ENCODE measurements at regions not wholly inside any gene's neighbourhood (a gene's known extent, or its start where the extent isn't known, plus 50 kb on each side); places are given as distances from the start of the nearest gene placed in this dataset.
"Not testable (repeated sequence)": the region's sequence is repeated elsewhere in the genome, so short reads cannot be mapped to it uniquely, and the experiment has no call there.

- TF ChIP-seq GATA1 (IDR thresholded peaks at IDR 0.05; ENCODE audit: low read depth, low read length) (no peak), POLR2A (IDR thresholded peaks at IDR 0.05; ENCODE audit: low read length) (no peak)
- no peak for DNase-seq
Measured at GRCh38 chr2:210730672-210731071, 174.3 kb downstream of the CPS1 start.

GRCh38 chr2:210746826-210747225 is 190.4 kb downstream of the CPS1 start:
- DNase-seq, result not testable (repeated sequence)

GRCh38 chr2:210752532-210752931 is 196.1 kb downstream of the CPS1 start:
- DNase-seq, result no peak
- TF ChIP-seq POLR2A (IDR thresholded peaks at IDR 0.05; ENCODE audit: low read length) (no peak), GATA1 (IDR thresholded peaks at IDR 0.05; ENCODE audit: low read depth, low read length) (no peak)

GRCh38 chr2:210753386-210753785 is 197.0 kb downstream of the CPS1 start:
- TF ChIP-seq POLR2A (IDR thresholded peaks at IDR 0.05; ENCODE audit: low read length) (no peak), GATA1 (IDR thresholded peaks at IDR 0.05; ENCODE audit: low read depth, low read length) (no peak)
- DNase-seq, result no peak

- DNase-seq, result no peak
- TF ChIP-seq GATA1 (IDR thresholded peaks at IDR 0.05; ENCODE audit: low read depth, low read length), result no peak
- TF ChIP-seq POLR2A (IDR thresholded peaks at IDR 0.05; ENCODE audit: low read length), result no peak
Measured at GRCh38 chr2:210756855-210757254, 200.5 kb downstream of the CPS1 start.

GRCh38 chr2:210762604-210763588 is 206.5 kb downstream of the CPS1 start:
- TF ChIP-seq POLR2A (IDR thresholded peaks at IDR 0.05; ENCODE audit: low read length) (no peak), GATA1 (IDR thresholded peaks at IDR 0.05; ENCODE audit: low read depth, low read length) (no peak)
- no peak for DNase-seq

- no peak for TF ChIP-seq GATA1 (IDR thresholded peaks at IDR 0.05; ENCODE audit: low read depth, low read length)
- no peak for TF ChIP-seq POLR2A (IDR thresholded peaks at IDR 0.05; ENCODE audit: low read length)
- DNase-seq, result no peak
Measured at GRCh38 chr2:210768329-210768910, 212.0 kb downstream of the CPS1 start.

GRCh38 chr2:210776756-210777155 is 220.4 kb downstream of the CPS1 start:
- TF ChIP-seq POLR2A (IDR thresholded peaks at IDR 0.05; ENCODE audit: low read length) (no peak), GATA1 (IDR thresholded peaks at IDR 0.05; ENCODE audit: low read depth, low read length) (no peak)
- no peak for DNase-seq

- DNase-seq, result no peak
- TF ChIP-seq POLR2A (IDR thresholded peaks at IDR 0.05; ENCODE audit: low read length) (no peak), GATA1 (IDR thresholded peaks at IDR 0.05; ENCODE audit: low read depth, low read length) (no peak)
Measured at GRCh38 chr2:210782222-210782621, 225.8 kb downstream of the CPS1 start.

GRCh38 chr2:210787831-210788230 is 231.4 kb downstream of the CPS1 start:
- not testable (repeated sequence) for DNase-seq

GRCh38 chr2:210792000-210792399 is 235.6 kb downstream of the CPS1 start:
- no peak for DNase-seq
- TF ChIP-seq GATA1 (IDR thresholded peaks at IDR 0.05; ENCODE audit: low read depth, low read length) (no peak), POLR2A (IDR thresholded peaks at IDR 0.05; ENCODE audit: low read length) (no peak)

GRCh38 chr2:210795506-210795905 is 239.1 kb downstream of the CPS1 start:
- no peak for DNase-seq
- TF ChIP-seq POLR2A (IDR thresholded peaks at IDR 0.05; ENCODE audit: low read length), result no peak
- TF ChIP-seq GATA1 (IDR thresholded peaks at IDR 0.05; ENCODE audit: low read depth, low read length), result no peak

GRCh38 chr2:210798180-210798579 is 241.8 kb downstream of the CPS1 start:
- DNase-seq, result no peak
- TF ChIP-seq POLR2A (IDR thresholded peaks at IDR 0.05; ENCODE audit: low read length) (no peak), GATA1 (IDR thresholded peaks at IDR 0.05; ENCODE audit: low read depth, low read length) (no peak)

GRCh38 chr2:210814251-210815025 is 258.0 kb downstream of the CPS1 start:
- no peak for DNase-seq
- no peak for TF ChIP-seq GATA1 (IDR thresholded peaks at IDR 0.05; ENCODE audit: low read depth, low read length)
- no peak for TF ChIP-seq POLR2A (IDR thresholded peaks at IDR 0.05; ENCODE audit: low read length)
